HG03575 (cell line): ENCODE measurements at regions not wholly inside any gene's neighbourhood (a gene's known extent, or its start where the extent isn't known, plus 50 kb on each side); places are given as distances from the start of the nearest gene placed in this dataset.
A peak's percentile ranks its signal among the peaks of the same experiment; 100 is the strongest.

Source experiments
- ATAC-seq: cut with Tn5 transposase; IDR thresholded peaks from one replicate; pipeline ENCODE4 v1.9.1; 2021; ENCODE audit not compliant: unreplicated experiment, insufficient number of reproducible peaks, low FRiP score; ENCODE audit errors: extremely low read depth

DNA sequence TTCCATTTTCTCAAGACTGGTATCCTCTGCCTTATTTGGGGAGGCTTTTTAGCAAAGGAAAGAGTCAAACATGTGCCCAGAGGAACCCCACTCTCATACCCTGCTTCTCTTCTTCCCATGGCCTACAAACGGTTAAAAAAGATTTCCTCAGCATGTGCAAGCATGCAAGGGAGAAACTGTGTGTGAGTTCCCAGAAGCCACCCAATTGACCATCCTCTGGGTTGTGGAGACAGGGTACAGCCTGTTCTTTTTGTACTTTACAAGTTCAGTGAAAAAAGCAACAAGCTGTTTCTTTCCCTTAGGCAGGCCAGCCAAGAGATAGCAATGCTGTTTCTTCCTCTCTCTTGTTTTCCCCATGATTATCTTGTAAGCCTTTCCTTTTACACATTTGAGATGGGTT is 68.8 kb upstream of the MTPN start:
- ATAC-seq, result no peak

DNA sequence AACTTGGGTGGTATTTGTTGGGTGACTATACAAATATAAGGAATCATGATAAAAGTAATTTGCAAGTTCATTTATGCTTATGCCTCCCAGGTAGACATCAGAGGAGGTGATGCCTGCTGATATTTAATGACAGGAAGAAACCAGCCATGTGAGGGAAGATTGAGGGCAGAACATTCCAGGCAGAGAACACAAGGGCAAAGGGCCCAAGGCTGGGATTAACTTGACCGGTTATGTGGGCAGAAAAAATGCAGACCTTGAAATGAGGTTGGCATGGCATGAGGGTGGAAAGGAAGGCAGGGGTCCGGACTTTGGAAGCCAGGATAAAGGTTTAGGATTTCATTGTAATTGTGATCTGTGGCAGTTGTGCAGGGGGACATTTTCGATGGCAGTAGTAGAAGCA is 68.0 kb upstream of the MTPN start:
- no peak for ATAC-seq

DNA sequence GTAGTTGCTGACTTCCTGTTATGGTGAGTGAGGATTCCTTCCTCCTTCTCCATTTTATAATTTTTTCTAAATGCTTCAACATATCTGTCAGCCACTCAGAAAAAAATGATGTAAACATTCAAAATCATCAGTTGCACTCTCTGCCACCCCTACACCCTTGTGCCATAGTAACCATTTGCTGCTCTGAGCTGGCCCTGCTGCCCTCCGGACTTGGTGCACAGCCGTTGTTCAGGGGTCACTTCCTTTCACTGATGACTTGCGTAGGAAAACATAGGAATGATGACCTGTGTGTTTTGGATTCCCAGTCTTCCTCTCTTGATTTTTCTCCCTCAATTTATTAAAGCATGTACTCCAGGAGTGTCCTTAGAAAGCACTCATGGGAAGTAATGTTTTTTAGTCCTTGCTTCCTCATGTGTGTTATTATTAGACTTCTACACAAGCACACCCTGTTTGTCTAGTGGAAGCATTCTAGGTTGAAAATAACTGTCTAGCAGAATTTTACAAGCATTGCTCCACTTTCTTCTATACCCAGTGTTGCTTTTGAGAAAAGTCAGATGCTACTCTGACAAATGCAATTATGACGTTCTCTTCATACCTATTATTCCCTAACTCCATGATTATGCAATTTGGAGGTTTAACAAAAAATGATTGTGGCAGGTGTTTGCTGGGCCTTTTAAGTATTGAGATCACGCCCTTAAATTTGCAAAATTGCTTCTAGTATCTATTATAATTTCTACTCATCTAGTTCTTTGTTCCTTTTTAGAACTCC is 62.6 kb upstream of the MTPN start:
- ATAC-seq, result no peak

DNA sequence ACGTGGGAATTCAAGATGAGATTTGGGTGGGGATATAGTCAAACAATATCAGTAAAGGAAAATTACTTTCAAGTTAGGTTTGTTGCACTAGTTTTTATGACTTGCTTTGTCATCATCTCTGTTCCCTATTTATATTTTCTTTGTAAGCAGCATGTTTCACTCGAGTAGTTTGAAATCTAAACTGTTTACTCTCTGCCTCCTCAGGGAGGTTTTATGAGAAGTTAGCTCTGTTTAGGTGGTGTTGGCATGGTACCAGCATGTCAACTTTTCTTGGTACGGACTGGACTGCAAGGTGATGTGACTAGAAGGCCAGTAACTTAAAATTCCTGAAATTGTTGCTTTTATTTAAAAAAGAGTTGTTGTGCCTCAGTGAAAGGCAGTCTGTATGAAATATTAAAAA is 59.2 kb upstream of the MTPN start:
- ATAC-seq, result no peak

DNA sequence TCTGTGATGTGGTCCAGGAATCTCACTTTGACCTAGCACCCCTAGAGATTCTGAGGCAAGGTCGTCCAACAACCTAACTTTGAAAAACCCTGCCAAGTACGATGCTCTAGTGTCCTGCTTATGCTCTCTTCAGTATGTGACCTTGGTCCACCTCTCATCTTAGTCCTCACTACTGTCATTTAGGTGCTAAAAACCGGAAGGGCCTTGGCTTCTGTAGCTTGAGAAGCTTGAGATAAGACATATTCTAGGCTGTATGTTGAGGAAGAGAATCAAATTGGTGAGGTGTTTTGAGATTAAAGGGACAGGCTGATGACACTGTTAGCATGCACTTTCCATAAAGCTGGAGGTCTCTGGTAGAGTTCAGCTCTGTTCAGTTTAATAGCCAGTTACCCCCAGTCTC is 57.0 kb upstream of the MTPN start:
- ATAC-seq, result no peak

DNA sequence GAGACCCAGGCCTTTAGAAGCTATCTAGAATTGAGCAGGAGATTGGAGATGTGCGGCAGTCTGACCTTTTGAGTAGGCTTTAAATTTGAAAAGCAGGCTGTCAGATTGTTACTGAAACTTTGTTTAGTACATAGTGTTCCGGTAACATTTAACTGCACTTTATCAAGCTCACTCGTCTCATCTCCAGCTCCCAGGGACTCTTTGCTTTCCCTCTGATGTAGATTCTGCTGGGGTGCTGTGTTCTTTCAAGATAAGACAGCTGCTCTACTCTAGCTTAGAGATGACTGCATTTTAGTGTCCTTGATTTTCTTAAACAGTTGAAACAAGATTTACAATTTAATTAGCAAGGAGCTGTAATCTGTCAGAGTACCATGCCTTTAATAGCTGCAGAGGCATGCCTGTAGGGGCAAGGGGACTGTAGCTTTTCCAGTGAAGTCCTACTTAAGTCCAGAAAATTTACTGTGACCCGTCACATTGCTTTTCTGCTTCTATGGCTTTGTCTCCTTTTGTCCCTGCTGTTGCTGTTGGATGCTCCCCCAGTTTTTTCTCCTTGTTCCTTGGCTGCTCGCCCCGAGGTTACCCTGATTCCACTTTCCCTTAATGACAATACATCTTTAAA is 56.4 kb upstream of the MTPN start:
- ATAC-seq, result no peak

DNA sequence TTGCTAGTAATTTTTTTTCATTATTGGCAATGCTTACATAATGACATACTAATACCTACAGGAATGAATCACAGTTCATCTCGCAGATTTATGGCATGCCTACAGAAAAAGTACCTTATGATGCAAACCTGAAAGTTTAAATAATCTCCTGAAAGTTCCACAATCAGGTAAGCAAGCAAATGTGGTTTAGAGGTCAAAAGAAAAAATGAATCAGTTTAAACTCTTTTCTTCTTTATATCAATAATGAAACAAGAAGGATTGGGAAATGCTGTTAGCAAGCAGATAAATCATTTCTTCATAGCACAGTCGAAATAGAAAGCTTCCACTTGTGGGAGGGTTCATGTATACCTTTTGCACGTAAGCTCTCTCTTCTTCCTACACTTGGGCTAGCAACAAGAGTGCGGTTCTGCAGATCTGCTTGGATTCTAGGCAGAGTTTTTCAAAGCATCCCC is 53.7 kb upstream of the MTPN start:
- peak; percentile 89 for ATAC-seq

DNA sequence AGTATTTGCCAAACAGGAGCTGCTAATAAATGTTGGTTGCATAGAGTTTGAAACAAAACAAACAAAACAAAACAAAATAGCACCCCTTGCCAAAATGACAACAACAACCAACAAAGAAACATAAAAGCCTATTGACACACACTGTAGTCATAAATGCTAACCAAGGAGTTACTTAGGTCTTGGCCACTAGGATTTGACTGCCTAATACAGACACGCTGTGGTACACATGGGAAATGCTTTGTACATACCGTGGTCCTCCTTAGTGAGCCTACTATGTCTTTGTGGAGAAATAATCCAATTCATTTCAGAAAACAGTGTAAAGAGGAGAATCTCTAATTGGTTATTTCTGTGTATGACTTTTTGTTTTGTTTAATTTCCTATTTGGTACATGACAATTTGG is 53.2 kb upstream of the MTPN start:
- ATAC-seq, result no peak

DNA sequence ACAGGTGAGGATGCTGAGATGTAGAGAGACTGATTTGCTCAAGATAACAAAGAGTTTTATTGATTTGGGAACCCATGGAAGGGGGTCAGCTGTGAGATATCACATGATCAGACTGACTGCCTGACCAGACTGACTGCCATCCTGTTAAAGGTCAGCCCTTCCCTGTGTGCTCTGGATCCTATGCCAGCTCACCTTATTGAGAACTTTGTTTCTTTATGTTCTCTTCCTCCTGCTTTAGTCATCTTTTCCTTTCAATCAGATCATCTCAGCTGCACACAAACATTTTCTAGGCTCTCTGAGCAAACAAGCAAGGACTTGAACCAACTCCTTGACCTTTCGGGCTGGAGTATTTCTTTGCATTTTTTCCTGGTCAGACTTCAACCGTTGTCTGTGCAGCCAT is 50.0 kb upstream of the MTPN start:
- ATAC-seq, result no peak
